Smooth muscle cell (in vitro differentiated cells): ENCODE measurements at regions not wholly inside any gene's neighbourhood (a gene's known extent, or its start where the extent isn't known, plus 50 kb on each side); places are given as distances from the start of the nearest gene placed in this dataset.

Experiments
- DNase-seq: peaks from one replicate; lab custom pipeline; 2025; ENCODE audit not compliant: unreplicated experiment; lab: John Stamatoyannopoulos, UW
- H2AFZ ChIP-seq: fragments of 200-600 bp; sonication (generic); 2 replicates; pipeline ENCODE4 v1.6.0; 2016; ENCODE audit warnings: antibody characterized with exemption, low read depth, mild to moderate bottlenecking
- H3F3A ChIP-seq: fragments of 200-600 bp; sonication (generic); 2 replicates; pipeline ENCODE4 v1.6.0; 2017; ENCODE audit warnings: antibody characterized with exemption, low read depth
- H3K27ac ChIP-seq: fragments of 200-600 bp; sonication (generic); 2 replicates; pipeline ENCODE4 v1.5.1; 2016; ENCODE audit warnings: low read depth, mild to moderate bottlenecking
- H3K27me3 ChIP-seq: fragments of 200-600 bp; sonication (generic); 2 replicates; pipeline ENCODE4 v1.6.1; 2016; ENCODE audit warnings: low read depth, mild to moderate bottlenecking
- H3K36me3 ChIP-seq: fragments of 200-600 bp; sonication (generic); 2 replicates; pipeline ENCODE4 v1.5.1; 2016; ENCODE audit warnings: low read depth
- H3K4me1 ChIP-seq: fragments of 200-600 bp; sonication (generic); 2 replicates; pipeline ENCODE4 v1.5.1; 2016; ENCODE audit warnings: low read depth
- H3K4me2 ChIP-seq: fragments of 200-600 bp; sonication (generic); 2 replicates; pipeline ENCODE4 v1.6.0; 2016; ENCODE audit warnings: mild to moderate bottlenecking
- H3K4me3 ChIP-seq: fragments of 200-600 bp; sonication (generic); 2 replicates; pipeline ENCODE4 v1.5.1; 2016; ENCODE audit warnings: mild to moderate bottlenecking
- H3K79me2 ChIP-seq: fragments of 200-600 bp; sonication (generic); 2 replicates; pipeline ENCODE4 v1.6.0; 2016; ENCODE audit warnings: low read depth, mild to moderate bottlenecking
- H3K9ac ChIP-seq: fragments of 200-600 bp; sonication (generic); 2 replicates; pipeline ENCODE4 v1.6.0; 2016; ENCODE audit warnings: low read depth
- H3K9me3 ChIP-seq: fragments of 200-600 bp; sonication (generic); replicated peaks from 2 replicates; pipeline ENCODE4 v1.5.1; 2016; ENCODE audit warnings: low read depth
- H4K20me1 ChIP-seq: fragments of 200-600 bp; sonication (generic); 2 replicates; pipeline ENCODE4 v1.6.0; 2016; ENCODE audit warnings: low read depth
- WGBS: methylation state at CpG from one replicate; pipeline ENCODE4 v1.1.7; 2016; ENCODE audit warnings: low lambda C conversion rate; 5-methylcytosine and 5-hydroxymethylcytosine counted together
- TF ChIP-seq, protein P1 (sequence below): fragments of 200-600 bp; sonication (generic); IDR thresholded peaks from 2 replicates; pipeline ENCODE4 v1.5.1; 2017; ENCODE audit warnings: borderline replicate concordance, mild to moderate bottlenecking, antibody characterized with exemption; ENCODE audit not compliant: insufficient read depth, poor library complexity, severe bottlenecking

DNA sequence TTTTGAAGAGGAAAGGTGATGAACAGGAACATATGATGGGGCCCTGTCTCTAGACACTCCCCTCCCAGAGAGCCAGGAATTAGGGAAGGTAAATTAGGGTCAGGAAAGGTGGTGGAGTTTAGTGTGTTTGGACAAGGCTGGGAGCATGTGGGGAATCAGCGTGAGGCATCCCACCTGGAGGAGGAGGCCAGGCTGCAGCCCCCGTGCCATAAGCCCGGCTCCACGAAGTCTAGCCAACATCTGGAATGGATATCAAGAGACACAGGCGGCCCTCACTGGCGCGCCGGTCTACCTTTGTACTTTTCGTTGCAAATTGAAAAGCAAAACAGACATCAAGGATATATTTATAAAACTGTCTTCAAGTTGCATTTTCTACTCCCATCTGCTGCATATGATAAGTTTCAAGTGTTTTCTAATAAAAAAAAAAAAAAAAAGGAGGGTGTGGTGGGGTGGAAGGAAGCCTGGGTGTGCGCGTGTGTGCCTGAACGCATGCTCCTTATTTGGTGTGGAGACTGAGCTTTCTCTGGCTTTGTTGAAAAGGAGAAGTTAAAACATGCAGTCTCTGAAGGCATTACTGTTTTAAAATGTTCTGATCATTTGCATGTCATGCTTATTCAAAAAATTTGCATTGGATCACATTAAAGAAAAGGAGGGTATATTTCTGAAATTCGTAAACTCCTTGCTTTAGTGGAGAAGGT, 546.7 kb upstream of the ID2 start:
- WGBS = 92% methylated on average over 13 of the region's 13 CpGs

DNA sequence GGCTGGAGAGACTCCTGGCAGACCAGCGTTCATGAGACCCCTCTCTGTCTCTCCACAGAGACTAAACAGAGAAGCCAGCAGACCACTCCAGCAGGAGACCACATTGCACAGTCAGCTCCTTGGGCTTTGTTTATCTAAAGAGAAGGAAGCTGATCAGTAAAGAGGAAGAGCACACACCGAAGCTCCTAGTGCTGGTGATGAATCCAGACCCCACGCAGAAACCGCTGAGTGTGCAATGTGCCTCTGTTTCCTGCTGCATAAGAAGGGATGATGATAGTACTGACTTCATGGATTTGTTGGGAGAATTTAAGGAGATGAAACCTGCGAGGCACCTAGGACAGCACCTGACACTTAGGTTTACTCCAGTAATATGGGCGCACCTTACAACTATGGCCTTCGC, 544.1 kb upstream of the ID2 start:
- Histone ChIP-seq H3K27me3 (no peaks in the 10 kb centered on the region), H2AFZ (no peak overlapping the region), H3F3A (no peaks in the 10 kb centered on the region), H3K9me3 (no peaks in the 10 kb centered on the region), H3K27ac (no peak overlapping the region), H3K79me2 (no peaks in the 10 kb centered on the region), H3K9ac (no peak overlapping the region), H3K36me3 (no peaks in the 10 kb centered on the region), H4K20me1 (no peaks in the 10 kb centered on the region), H3K4me1 (no peaks in the 10 kb centered on the region), H3K4me2 (no peak overlapping the region), H3K4me3 (no peak overlapping the region)
- WGBS = 89% methylated on average over 7 of the region's 7 CpGs
- DNase-seq = no peak
- TF ChIP-seq, protein P1, sequence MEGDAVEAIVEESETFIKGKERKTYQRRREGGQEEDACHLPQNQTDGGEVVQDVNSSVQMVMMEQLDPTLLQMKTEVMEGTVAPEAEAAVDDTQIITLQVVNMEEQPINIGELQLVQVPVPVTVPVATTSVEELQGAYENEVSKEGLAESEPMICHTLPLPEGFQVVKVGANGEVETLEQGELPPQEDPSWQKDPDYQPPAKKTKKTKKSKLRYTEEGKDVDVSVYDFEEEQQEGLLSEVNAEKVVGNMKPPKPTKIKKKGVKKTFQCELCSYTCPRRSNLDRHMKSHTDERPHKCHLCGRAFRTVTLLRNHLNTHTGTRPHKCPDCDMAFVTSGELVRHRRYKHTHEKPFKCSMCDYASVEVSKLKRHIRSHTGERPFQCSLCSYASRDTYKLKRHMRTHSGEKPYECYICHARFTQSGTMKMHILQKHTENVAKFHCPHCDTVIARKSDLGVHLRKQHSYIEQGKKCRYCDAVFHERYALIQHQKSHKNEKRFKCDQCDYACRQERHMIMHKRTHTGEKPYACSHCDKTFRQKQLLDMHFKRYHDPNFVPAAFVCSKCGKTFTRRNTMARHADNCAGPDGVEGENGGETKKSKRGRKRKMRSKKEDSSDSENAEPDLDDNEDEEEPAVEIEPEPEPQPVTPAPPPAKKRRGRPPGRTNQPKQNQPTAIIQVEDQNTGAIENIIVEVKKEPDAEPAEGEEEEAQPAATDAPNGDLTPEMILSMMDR = no peak

More for the DNA sequence above, 546.7 kb upstream of the ID2 start:
- Histone ChIP-seq H3K27ac (no peak overlapping the region), H3K9ac (no peak overlapping the region), H3K9me3 (no peaks in the 10 kb centered on the region), H3K79me2 (no peaks in the 10 kb centered on the region), H3K4me2 (no peak overlapping the region), H3F3A (no peaks in the 10 kb centered on the region), H3K36me3 (no peaks in the 10 kb centered on the region), H3K4me3 (no peak overlapping the region), H3K4me1 (no peaks in the 10 kb centered on the region), H4K20me1 (no peaks in the 10 kb centered on the region), H3K27me3 (no peaks in the 10 kb centered on the region), H2AFZ (no peak overlapping the region)
- no peak for DNase-seq
- TF ChIP-seq, protein P1 = no peak

DNA sequence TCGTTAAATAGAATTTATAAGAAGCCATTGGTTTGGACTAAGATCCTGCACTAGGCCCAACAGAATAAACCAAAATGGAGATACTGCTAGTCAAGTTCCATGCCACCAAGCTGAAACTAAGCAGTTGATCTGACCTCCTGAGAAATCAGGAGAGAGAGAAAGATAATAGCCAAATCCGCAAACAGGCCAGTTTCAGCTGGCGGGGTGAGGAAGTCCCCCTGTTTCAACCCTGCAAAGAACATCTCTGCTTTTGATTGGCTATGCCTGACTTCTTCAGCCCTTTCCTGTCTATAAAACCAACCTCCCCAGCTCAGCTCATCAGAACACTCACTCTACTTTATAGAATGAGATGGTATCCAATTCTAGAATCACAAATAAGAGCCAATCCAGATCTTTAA, 543.3 kb upstream of the ID2 start:
- no peak for DNase-seq
- Histone ChIP-seq H3K4me3 (no peak overlapping the region), H3K9me3 (no peaks in the 10 kb centered on the region), H3K79me2 (no peaks in the 10 kb centered on the region), H3K27ac (no peak overlapping the region), H4K20me1 (no peaks in the 10 kb centered on the region), H3F3A (no peaks in the 10 kb centered on the region), H3K4me1 (no peaks in the 10 kb centered on the region), H3K9ac (no peak overlapping the region), H2AFZ (no peak overlapping the region), H3K4me2 (no peak overlapping the region), H3K36me3 (no peaks in the 10 kb centered on the region), H3K27me3 (no peaks in the 10 kb centered on the region)
- TF ChIP-seq, protein P1 = no peak
- WGBS = 96% methylated on average over 3 of the region's 3 CpGs
